ENCODE measurements at regions not wholly inside any gene's neighbourhood (a gene's known extent, or its start where the extent isn't known, plus 50 kb on each side); places are given as distances from the start of the nearest gene placed in this dataset.

DNA sequence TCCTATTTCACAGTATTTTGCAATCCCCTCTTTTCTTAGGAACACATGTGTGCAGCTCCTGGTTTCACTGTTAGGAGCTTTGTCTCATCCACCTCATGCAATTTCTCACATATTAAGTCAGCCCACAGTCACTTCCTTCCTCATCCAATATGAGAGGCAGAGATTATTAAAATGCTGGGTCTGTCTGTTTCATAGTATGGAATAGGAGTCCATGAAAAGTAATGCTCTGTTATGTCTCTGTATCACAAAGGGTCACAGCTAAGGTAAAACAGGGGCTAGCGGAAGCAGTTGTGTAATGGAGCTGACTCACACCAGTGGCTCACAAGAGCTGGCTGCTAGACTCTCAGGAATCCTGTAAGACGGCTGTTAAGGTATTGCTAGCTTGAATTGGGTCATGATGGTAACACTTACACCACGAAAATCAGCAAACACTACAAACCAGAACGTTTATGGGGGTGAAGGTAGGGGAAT, 216.5 kb downstream of the EFNB2 start:
- TF ChIP-seq, protein P1, sequence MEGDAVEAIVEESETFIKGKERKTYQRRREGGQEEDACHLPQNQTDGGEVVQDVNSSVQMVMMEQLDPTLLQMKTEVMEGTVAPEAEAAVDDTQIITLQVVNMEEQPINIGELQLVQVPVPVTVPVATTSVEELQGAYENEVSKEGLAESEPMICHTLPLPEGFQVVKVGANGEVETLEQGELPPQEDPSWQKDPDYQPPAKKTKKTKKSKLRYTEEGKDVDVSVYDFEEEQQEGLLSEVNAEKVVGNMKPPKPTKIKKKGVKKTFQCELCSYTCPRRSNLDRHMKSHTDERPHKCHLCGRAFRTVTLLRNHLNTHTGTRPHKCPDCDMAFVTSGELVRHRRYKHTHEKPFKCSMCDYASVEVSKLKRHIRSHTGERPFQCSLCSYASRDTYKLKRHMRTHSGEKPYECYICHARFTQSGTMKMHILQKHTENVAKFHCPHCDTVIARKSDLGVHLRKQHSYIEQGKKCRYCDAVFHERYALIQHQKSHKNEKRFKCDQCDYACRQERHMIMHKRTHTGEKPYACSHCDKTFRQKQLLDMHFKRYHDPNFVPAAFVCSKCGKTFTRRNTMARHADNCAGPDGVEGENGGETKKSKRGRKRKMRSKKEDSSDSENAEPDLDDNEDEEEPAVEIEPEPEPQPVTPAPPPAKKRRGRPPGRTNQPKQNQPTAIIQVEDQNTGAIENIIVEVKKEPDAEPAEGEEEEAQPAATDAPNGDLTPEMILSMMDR (IDR thresholded peaks at IDR 0.05) = no peak
- TF ChIP-seq POLR2A (IDR thresholded peaks at IDR 0.05) = no peak

Measured in thyroid gland (tissue), 4 donors.